ENCODE measurements at regions not wholly inside any gene's neighbourhood (a gene's known extent, or its start where the extent isn't known, plus 50 kb on each side); places are given as distances from the start of the nearest gene placed in this dataset.

DNA sequence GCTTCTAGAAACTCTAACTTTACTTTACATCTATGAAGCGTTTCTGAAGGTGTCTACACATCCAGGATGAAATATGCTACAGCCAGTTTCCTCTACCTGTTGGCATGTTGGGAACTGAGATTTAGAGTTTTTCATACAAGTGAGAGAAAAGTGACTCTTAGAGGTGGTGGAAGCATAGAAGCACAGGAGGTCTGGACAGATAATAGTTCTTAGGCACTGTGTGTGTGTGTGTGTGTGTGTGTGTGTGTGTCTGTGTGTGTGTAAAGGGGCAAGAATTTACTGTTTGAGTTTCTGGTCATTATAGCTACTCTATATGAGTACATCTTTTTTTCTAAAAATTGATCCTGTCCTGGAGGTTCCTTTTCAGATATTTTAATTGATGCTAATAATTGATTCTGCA is 110.7 kb upstream of the MTPN start:
- ChIA-PET CTCF (no interaction called here), POLR2A (ENCODE audit: unreplicated experiment) (no interaction called here)
- no peaks in the 10 kb centered on the region for H3F3A ChIP-seq (ENCODE audit: low read length, unreplicated experiment)
- intact Hi-C loops (cut with micrococcal nuclease), result no loop called here
- no peaks in the 10 kb centered on the region for H3K9me3 ChIP-seq (ENCODE audit: low read length)
- DNase-seq (no peak), ATAC-seq (no peak)
- H3K4me2 ChIP-seq (ENCODE audit: low read length), result no peak overlapping the region
- H3K9me2 ChIP-seq (replicated peaks; ENCODE audit: low read length), result no peaks in the 10 kb centered on the region
- no peak overlapping the region for H3K9ac ChIP-seq (ENCODE audit: low read length)
- no peak overlapping the region for H2AFZ ChIP-seq (ENCODE audit: low read length)
- TF ChIP-seq EZH2phosphoT487 (IDR thresholded peaks at IDR 0.05; ENCODE audit: borderline replicate concordance, low read length), result no peak
- no peak overlapping the region for H3K4me3 ChIP-seq (ENCODE audit: low read length)
- no peaks in the 10 kb centered on the region for H3K79me2 ChIP-seq (ENCODE audit: low read length)
- H4K20me1 ChIP-seq (ENCODE audit: low read length), result no peaks in the 10 kb centered on the region
- H3K4me1 ChIP-seq (ENCODE audit: insufficient read depth, low read length), result no peaks in the 10 kb centered on the region
- BruUV-seq (replicated peaks), result no TSS peak
- no peak overlapping the region for H3K27ac ChIP-seq (ENCODE audit: low read length)
- H3K36me3 ChIP-seq (ENCODE audit: low read depth, low read length), result no peaks in the 10 kb centered on the region
- H3K27me3 ChIP-seq (ENCODE audit: low read length), result peaks cover 29% of the 10 kb centered on the region

- intact Hi-C loops (cut with micrococcal nuclease), result no loop called here
- H3K36me3 ChIP-seq (ENCODE audit: low read depth, low read length), result no peaks in the 10 kb centered on the region
- no peaks in the 10 kb centered on the region for H3K79me2 ChIP-seq (ENCODE audit: low read length)
- no peaks in the 10 kb centered on the region for H3K9me3 ChIP-seq (ENCODE audit: low read length)
- no peaks in the 10 kb centered on the region for H3K9me2 ChIP-seq (replicated peaks; ENCODE audit: low read length)
- peaks cover 28% of the 10 kb centered on the region for H3K27me3 ChIP-seq (ENCODE audit: low read length)
- no peak overlapping the region for H3K9ac ChIP-seq (ENCODE audit: low read length)
- H3K27ac ChIP-seq (ENCODE audit: low read length), result no peak overlapping the region
- ChIA-PET POLR2A (ENCODE audit: unreplicated experiment) (no interaction called here), CTCF (no interaction called here)
- no peaks in the 10 kb centered on the region for H3F3A ChIP-seq (ENCODE audit: low read length, unreplicated experiment)
- ATAC-seq (peak; percentile 77), DNase-seq (peak; percentile 70)
- no peaks in the 10 kb centered on the region for H4K20me1 ChIP-seq (ENCODE audit: low read length)
- H3K4me2 ChIP-seq (ENCODE audit: low read length), result peak overlapping the region; percentile 77
- no TSS peak for BruUV-seq (replicated peaks)
- H3K4me3 ChIP-seq (ENCODE audit: low read length), result peak overlapping the region; percentile 61
- no peaks in the 10 kb centered on the region for H3K4me1 ChIP-seq (ENCODE audit: insufficient read depth, low read length)
- TF ChIP-seq EZH2 (IDR thresholded peaks at IDR 0.05; ENCODE audit: low read length, unreplicated experiment), result no peak
- TF ChIP-seq, protein P1, sequence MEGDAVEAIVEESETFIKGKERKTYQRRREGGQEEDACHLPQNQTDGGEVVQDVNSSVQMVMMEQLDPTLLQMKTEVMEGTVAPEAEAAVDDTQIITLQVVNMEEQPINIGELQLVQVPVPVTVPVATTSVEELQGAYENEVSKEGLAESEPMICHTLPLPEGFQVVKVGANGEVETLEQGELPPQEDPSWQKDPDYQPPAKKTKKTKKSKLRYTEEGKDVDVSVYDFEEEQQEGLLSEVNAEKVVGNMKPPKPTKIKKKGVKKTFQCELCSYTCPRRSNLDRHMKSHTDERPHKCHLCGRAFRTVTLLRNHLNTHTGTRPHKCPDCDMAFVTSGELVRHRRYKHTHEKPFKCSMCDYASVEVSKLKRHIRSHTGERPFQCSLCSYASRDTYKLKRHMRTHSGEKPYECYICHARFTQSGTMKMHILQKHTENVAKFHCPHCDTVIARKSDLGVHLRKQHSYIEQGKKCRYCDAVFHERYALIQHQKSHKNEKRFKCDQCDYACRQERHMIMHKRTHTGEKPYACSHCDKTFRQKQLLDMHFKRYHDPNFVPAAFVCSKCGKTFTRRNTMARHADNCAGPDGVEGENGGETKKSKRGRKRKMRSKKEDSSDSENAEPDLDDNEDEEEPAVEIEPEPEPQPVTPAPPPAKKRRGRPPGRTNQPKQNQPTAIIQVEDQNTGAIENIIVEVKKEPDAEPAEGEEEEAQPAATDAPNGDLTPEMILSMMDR (conservative IDR thresholded peaks at IDR 0.05; ENCODE audit: low read depth, low read length), result no peak
- TF ChIP-seq EZH2phosphoT487 (IDR thresholded peaks at IDR 0.05; ENCODE audit: borderline replicate concordance, low read length), result no peak
- H2AFZ ChIP-seq (ENCODE audit: low read length), result peak overlapping the region; percentile 75
Measured at GRCh38 chr7:136086712-136087111, 109.6 kb upstream of the MTPN start.

- 0 out of 2 replicates have a peak, but pooled peaks cover 5% of the 10 kb centered on the region for H3K4me1 ChIP-seq (ENCODE audit: insufficient read depth, low read length)
- no TSS peak for BruUV-seq (replicated peaks)
- ChIA-PET POLR2A (ENCODE audit: unreplicated experiment) (no interaction called here), CTCF (no interaction called here)
- H3K27me3 ChIP-seq (ENCODE audit: low read length), result peaks cover 13% of the 10 kb centered on the region
- H3K9me2 ChIP-seq (replicated peaks; ENCODE audit: low read length), result no peaks in the 10 kb centered on the region
- H3K4me3 ChIP-seq (ENCODE audit: low read length), result no peak overlapping the region
- no peaks in the 10 kb centered on the region for H4K20me1 ChIP-seq (ENCODE audit: low read length)
- H3K27ac ChIP-seq (ENCODE audit: low read length), result no peak overlapping the region
- no peaks in the 10 kb centered on the region for H3K79me2 ChIP-seq (ENCODE audit: low read length)
- H3K4me2 ChIP-seq (ENCODE audit: low read length), result no peak overlapping the region
- TF ChIP-seq EZH2phosphoT487 (IDR thresholded peaks at IDR 0.05; ENCODE audit: borderline replicate concordance, low read length), result no peak
- no peak for TF ChIP-seq EZH2 (IDR thresholded peaks at IDR 0.05; ENCODE audit: low read length, unreplicated experiment)
- TF ChIP-seq, protein P1 (conservative IDR thresholded peaks at IDR 0.05; ENCODE audit: low read depth, low read length), result no peak
- DNase-seq, result no peak
- H2AFZ ChIP-seq (ENCODE audit: low read length), result no peak overlapping the region
- no peak for ATAC-seq
- H3K9me3 ChIP-seq (ENCODE audit: low read length), result no peaks in the 10 kb centered on the region
- no peak overlapping the region for H3K9ac ChIP-seq (ENCODE audit: low read length)
- intact Hi-C loops (cut with micrococcal nuclease), result no loop called here
- no peaks in the 10 kb centered on the region for H3K36me3 ChIP-seq (ENCODE audit: low read depth, low read length)
- no peaks in the 10 kb centered on the region for H3F3A ChIP-seq (ENCODE audit: low read length, unreplicated experiment)
Measured at GRCh38 chr7:136079934-136080333, 102.8 kb upstream of the MTPN start.
